ENCODE measurements at regions not wholly inside any gene's neighbourhood (a gene's known extent, or its start where the extent isn't known, plus 50 kb on each side); places are given as distances from the start of the nearest gene placed in this dataset.

DNA sequence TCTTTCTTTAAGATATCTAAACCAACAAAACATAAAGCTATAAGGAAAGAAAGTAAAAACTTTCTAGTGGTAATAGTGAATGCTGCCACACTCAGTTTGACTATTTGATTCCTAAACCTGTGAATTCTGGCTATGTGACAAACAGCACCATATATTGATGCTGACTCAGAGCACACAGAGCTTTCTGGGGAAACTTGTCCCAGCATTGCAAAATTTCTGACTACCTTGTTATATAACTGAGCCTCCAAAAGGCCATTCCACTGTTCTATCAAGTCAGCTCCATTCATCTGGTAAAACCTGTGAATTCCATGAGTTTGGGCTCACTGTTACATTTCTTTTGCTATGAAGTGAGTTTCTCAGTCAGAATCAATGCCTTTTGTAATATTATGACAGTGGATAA is 1229.7 kb downstream of the PCDH18 start:
- TF ChIP-seq, protein P1, sequence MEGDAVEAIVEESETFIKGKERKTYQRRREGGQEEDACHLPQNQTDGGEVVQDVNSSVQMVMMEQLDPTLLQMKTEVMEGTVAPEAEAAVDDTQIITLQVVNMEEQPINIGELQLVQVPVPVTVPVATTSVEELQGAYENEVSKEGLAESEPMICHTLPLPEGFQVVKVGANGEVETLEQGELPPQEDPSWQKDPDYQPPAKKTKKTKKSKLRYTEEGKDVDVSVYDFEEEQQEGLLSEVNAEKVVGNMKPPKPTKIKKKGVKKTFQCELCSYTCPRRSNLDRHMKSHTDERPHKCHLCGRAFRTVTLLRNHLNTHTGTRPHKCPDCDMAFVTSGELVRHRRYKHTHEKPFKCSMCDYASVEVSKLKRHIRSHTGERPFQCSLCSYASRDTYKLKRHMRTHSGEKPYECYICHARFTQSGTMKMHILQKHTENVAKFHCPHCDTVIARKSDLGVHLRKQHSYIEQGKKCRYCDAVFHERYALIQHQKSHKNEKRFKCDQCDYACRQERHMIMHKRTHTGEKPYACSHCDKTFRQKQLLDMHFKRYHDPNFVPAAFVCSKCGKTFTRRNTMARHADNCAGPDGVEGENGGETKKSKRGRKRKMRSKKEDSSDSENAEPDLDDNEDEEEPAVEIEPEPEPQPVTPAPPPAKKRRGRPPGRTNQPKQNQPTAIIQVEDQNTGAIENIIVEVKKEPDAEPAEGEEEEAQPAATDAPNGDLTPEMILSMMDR (IDR thresholded peaks at IDR 0.05) = no peak
- TF ChIP-seq POLR2A (IDR thresholded peaks at IDR 0.05) = no peak
